ENCODE measurements at regions not wholly inside any gene's neighbourhood (a gene's known extent, or its start where the extent isn't known, plus 50 kb on each side); places are given as distances from the start of the nearest gene placed in this dataset.
"Not testable (repeated sequence)": the region's sequence is repeated elsewhere in the genome, so short reads cannot be mapped to it uniquely, and the experiment has no call there.

DNA sequence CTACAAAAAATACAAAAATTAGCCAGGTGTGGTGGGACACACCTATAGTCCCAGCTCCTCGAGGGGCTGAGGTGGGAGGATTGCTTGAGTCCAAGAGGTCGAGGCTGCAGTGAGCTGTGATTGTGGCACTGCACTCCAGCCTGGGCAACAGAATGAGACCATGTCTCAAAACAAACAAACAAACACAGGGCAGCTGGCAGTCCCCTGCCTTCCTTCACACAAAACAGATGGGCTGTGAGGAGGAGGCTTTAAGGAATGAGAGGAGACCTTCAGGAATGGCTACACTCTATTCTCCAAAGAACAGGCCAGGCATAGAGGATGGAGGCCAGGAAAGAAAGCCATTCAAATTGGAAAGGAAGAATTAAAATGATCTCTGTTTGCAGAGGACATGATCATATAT, 65.6 kb upstream of the MAML3 start:
- H3K27ac Mint-ChIP-seq: peak overlapping the region; percentile 86
- TF ChIP-seq, protein P1, sequence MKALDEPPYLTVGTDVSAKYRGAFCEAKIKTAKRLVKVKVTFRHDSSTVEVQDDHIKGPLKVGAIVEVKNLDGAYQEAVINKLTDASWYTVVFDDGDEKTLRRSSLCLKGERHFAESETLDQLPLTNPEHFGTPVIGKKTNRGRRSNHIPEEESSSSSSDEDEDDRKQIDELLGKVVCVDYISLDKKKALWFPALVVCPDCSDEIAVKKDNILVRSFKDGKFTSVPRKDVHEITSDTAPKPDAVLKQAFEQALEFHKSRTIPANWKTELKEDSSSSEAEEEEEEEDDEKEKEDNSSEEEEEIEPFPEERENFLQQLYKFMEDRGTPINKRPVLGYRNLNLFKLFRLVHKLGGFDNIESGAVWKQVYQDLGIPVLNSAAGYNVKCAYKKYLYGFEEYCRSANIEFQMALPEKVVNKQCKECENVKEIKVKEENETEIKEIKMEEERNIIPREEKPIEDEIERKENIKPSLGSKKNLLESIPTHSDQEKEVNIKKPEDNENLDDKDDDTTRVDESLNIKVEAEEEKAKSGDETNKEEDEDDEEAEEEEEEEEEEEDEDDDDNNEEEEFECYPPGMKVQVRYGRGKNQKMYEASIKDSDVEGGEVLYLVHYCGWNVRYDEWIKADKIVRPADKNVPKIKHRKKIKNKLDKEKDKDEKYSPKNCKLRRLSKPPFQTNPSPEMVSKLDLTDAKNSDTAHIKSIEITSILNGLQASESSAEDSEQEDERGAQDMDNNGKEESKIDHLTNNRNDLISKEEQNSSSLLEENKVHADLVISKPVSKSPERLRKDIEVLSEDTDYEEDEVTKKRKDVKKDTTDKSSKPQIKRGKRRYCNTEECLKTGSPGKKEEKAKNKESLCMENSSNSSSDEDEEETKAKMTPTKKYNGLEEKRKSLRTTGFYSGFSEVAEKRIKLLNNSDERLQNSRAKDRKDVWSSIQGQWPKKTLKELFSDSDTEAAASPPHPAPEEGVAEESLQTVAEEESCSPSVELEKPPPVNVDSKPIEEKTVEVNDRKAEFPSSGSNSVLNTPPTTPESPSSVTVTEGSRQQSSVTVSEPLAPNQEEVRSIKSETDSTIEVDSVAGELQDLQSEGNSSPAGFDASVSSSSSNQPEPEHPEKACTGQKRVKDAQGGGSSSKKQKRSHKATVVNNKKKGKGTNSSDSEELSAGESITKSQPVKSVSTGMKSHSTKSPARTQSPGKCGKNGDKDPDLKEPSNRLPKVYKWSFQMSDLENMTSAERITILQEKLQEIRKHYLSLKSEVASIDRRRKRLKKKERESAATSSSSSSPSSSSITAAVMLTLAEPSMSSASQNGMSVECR (CRISPR knock-in tag; IDR thresholded peaks at IDR 0.05; ENCODE audit: borderline replicate concordance): no peak
- no peak for TF ChIP-seq EMX1 (CRISPR knock-in tag; IDR thresholded peaks at IDR 0.05)
- TF ChIP-seq ZNF671 (CRISPR knock-in tag; IDR thresholded peaks at IDR 0.05): no peak
- no peak for TF ChIP-seq ZBTB21 (CRISPR knock-in tag; IDR thresholded peaks at IDR 0.05; ENCODE audit: borderline replicate concordance)
- TF ChIP-seq ERG (CRISPR knock-in tag; IDR thresholded peaks at IDR 0.05): no peak
- TF ChIP-seq, protein P2, sequence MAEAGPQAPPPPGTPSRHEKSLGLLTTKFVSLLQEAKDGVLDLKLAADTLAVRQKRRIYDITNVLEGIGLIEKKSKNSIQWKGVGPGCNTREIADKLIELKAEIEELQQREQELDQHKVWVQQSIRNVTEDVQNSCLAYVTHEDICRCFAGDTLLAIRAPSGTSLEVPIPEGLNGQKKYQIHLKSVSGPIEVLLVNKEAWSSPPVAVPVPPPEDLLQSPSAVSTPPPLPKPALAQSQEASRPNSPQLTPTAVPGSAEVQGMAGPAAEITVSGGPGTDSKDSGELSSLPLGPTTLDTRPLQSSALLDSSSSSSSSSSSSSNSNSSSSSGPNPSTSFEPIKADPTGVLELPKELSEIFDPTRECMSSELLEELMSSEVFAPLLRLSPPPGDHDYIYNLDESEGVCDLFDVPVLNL (CRISPR knock-in tag; IDR thresholded peaks at IDR 0.05; ENCODE audit: borderline replicate concordance, low read depth): no peak
- TF ChIP-seq ETV6 (CRISPR knock-in tag; IDR thresholded peaks at IDR 0.05): no peak
- no peak for TF ChIP-seq ZSCAN18 (CRISPR knock-in tag; IDR thresholded peaks at IDR 0.05)
- no peaks in the 10 kb centered on the region for H3K27me3 Mint-ChIP-seq (ENCODE audit: low read depth)
- no peaks in the 10 kb centered on the region for H3K36me3 Mint-ChIP-seq
- no peaks in the 10 kb centered on the region for H3K9me3 Mint-ChIP-seq
- peaks cover 12% of the 10 kb centered on the region for H3K4me1 Mint-ChIP-seq
- POLR2A ChIA-PET: no interaction called here
- no peak overlapping the region for H3K4me3 Mint-ChIP-seq
- peak; percentile 56 for ATAC-seq
- DNase-seq (ENCODE audit: low spot score): no peak
- CTCF ChIA-PET: no interaction called here

DNA sequence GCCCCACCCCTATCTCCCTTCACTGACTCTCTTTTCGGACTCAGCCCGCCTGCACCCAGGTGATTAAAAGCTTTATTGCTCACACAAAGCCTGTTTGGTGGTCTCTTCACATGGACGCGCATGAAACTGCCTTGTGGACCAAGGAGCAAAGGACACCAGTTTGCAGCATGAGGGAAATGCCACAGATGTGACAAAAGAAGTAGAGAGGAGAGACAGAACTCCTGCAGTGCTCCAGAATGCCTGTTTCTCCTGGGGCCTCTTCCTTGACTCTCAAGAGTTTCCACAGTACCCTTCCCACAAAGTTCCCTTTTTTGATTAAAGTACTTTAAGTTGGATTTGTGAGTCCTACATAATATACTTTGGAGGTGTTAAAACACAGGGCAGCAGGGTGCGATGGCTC, 65.1 kb upstream of the MAML3 start:
- peak overlapping the region; percentile 86 for H3K27ac Mint-ChIP-seq
- ATAC-seq: peak; percentile 86
- POLR2A ChIA-PET; H3K4me3 Mint-ChIP-seq; H3K27me3 Mint-ChIP-seq (ENCODE audit: low read depth); H3K36me3 Mint-ChIP-seq; CTCF ChIA-PET; H3K9me3 Mint-ChIP-seq; DNase-seq (ENCODE audit: low spot score): not testable (repeated sequence)
- peaks cover 16% of the 10 kb centered on the region for H3K4me1 Mint-ChIP-seq

GRCh38 chr4:140213749-140214148, 59.8 kb upstream of the MAML3 start:
- ChIA-PET CTCF (interaction anchor here (0.9 to 1.0 kb wide), 2 partner anchors 18 to 147 kb away, joined by 3 to 4 read pairs; no protein-coding TSS in a partner anchor), POLR2A (no interaction called here)
- peaks cover 6% of the 10 kb centered on the region for H3K9me3 Mint-ChIP-seq
- no peak overlapping the region for H3K4me3 Mint-ChIP-seq
- peaks cover 32% of the 10 kb centered on the region for H3K4me1 Mint-ChIP-seq
- no peak for DNase-seq (ENCODE audit: low spot score)
- H3K36me3 Mint-ChIP-seq: no peaks in the 10 kb centered on the region
- no peak overlapping the region for H3K27ac Mint-ChIP-seq
- no peak for ATAC-seq
- H3K27me3 Mint-ChIP-seq (ENCODE audit: low read depth): no peaks in the 10 kb centered on the region; the same call in 1 of the 2 replicates
- no peak for TF ChIP-seq AFF4 (CRISPR knock-in tag; IDR thresholded peaks at IDR 0.05; ENCODE audit: borderline replicate concordance)
- no peak for TF ChIP-seq ZNF138 (CRISPR knock-in tag; conservative IDR thresholded peaks at IDR 0.05)
- no peak for TF ChIP-seq PRDM15 (CRISPR knock-in tag; IDR thresholded peaks at IDR 0.05)
- no peak for TF ChIP-seq PREB (CRISPR knock-in tag; IDR thresholded peaks at IDR 0.05; ENCODE audit: borderline replicate concordance)

Data from WTC11 (cell line).